GM12875 (cell line): ENCODE measurements at regions not wholly inside any gene's neighbourhood (a gene's known extent, or its start where the extent isn't known, plus 50 kb on each side); places are given as distances from the start of the nearest gene placed in this dataset.

Source experiments
- H3K4me3 ChIP-seq: one replicate; pipeline ENCODE4 v1.5.1; 2011; ENCODE audit warnings: low read depth, low read length, control low read depth
- CTCF ChIP-seq: IDR thresholded peaks from 2 replicates; pipeline ENCODE4 v1.5.1; 2011; ENCODE audit warnings: low read depth, mild to moderate bottlenecking, control low read depth, inconsistent platforms, low read length, moderate library complexity, borderline replicate concordance; ENCODE audit not compliant: insufficient read depth

GRCh38 chr2:167900435-167901114, 346.8 kb downstream of the STK39 start:
- TF ChIP-seq CTCF: no peak
- H3K4me3 ChIP-seq: no peak overlapping the region

GRCh38 chr2:167898340-167898739, 349.1 kb downstream of the STK39 start:
- TF ChIP-seq CTCF: no peak

GRCh38 chr2:167891841-167892240, 355.6 kb downstream of the STK39 start:
- TF ChIP-seq CTCF: no peak
- no peak overlapping the region for H3K4me3 ChIP-seq

More at GRCh38 chr2:167898340-167898739, 349.1 kb downstream of the STK39 start:
- no peak overlapping the region for H3K4me3 ChIP-seq

- TF ChIP-seq CTCF: no peak
- no peak overlapping the region for H3K4me3 ChIP-seq
Measured at GRCh38 chr2:167890739-167891138, 356.7 kb downstream of the STK39 start.

- no peak overlapping the region for H3K4me3 ChIP-seq
- no peak for TF ChIP-seq CTCF
Measured at GRCh38 chr2:167880415-167880814, 367.0 kb downstream of the STK39 start.

GRCh38 chr2:167875529-167875928, 371.9 kb downstream of the STK39 start:
- TF ChIP-seq CTCF: no peak
- no peak overlapping the region for H3K4me3 ChIP-seq

GRCh38 chr2:167874812-167875211, 372.6 kb downstream of the STK39 start:
- TF ChIP-seq CTCF: no peak
- no peak overlapping the region for H3K4me3 ChIP-seq
